Erythroblast (primary cell): ENCODE measurements at regions not wholly inside any gene's neighbourhood (a gene's known extent, or its start where the extent isn't known, plus 50 kb on each side); places are given as distances from the start of the nearest gene placed in this dataset.

ENCODE experiments used
- DNase-seq, 2 experiments: peaks; one replicate each; lab custom pipeline; 2025; lab: John Stamatoyannopoulos, UW
- GATA1 ChIP-seq: IDR thresholded peaks from 2 replicates; pipeline ENCODE4 v1.6.1; 2011; ENCODE audit warnings: low read depth, mild to moderate bottlenecking, control low read depth, low read length, moderate library complexity
- POLR2A ChIP-seq: IDR thresholded peaks from 2 replicates; pipeline ENCODE4 v1.6.1; 2011; ENCODE audit warnings: mild to moderate bottlenecking, low read length

DNA sequence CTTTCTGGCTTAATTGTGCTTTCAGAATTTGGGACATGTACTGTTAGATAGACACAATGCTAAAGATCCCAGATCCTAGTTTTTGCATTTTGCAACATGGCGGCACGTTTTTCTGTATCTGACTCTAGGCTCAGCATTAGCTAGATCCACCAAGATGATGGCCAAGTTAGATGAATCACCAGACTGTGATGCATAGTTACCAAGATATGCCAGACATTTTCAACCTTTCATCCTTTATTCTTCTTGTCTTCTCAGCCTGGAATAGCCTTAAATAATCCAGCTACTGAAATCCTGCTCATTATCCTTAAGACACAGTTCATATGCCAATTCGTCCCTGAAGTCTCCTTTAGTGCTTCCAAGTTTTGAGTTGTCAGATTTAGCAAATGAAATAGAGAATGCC lies 144.9 kb upstream of the CRY1 start:
- DNase-seq, result no peak
- TF ChIP-seq POLR2A (no peak), GATA1 (no peak)

DNA sequence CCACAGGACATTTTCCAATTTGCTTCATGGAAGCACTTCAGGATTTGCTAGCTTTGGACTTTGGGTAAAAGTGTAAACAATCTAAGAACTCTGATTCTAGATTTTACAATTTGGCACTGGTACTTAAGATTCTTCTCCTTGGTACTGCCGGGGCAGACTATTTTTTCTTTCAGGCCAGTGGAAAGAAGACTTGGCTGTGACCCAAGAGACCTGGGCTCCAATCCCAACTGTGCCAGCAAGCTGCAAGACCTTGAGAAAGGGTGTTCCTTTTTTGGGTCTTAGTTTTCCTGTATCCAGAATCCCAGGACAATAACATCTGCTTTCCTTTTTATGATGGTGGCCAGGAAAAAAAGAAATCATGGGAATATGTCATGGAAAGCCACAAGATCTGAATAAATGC lies 148.1 kb upstream of the CRY1 start:
- TF ChIP-seq POLR2A (no peak), GATA1 (no peak)
- DNase-seq, result no peak

DNA sequence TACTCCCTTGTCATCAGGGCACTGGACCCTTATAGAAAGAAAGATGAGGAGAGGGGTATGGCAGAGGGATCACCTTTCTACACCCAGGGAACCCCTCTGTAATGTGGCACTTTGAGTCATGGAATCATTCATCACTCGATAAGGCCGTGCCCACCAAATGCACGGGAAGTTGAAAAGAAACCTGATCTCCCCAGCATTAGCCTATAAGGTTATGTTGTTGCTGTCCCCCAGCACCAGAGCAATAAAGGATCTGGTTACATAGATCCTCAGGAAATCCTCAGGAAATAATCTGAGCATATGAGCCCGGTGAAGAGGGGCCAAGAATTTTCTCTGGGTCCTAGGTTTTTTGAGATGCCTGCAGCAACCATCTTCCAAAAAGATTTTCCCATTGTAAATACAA lies 148.8 kb upstream of the CRY1 start:
- no peak for TF ChIP-seq POLR2A
- no peak for TF ChIP-seq GATA1
- no peak for DNase-seq

DNA sequence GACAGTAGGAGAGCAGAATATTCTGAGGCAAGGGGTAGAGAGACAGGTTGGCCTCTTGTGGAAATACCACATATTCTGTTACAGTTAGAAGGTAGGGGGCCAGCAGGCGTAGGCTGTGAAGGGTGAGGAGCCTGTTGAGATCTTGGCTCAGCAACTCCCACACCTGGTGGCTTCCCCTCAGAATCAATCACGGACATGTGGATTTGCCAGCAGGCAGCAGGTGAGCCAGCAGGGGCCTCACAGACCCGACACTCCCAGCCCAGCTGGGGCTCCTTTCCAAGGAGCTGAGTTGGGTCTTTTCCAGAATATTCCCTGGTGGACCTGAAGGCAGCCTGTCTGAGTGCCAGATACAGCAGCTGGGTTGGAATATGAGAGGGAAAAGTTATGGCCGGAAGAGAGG lies 150.0 kb upstream of the CRY1 start:
- DNase-seq, result no peak

DNA sequence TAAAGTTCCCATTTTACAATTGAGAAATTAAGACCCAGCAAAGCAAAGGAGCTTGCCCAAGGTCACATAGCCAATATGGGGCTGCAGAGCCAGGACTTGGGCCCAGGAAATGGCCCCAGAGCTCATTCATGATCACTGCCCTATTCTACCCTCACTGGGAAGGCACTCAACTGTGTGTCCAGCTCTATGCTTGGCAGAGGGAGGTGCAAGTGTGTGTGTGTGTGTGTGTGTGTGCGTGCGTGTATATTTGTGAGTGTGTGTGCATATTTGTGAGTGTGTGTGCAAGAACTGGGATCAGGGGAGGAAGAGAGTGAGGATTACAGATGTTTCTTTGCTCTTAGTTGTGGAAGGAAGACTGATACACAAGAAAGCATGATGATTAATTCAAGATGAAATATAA lies 151.2 kb upstream of the CRY1 start:
- TF ChIP-seq POLR2A (no peak), GATA1 (no peak)
- DNase-seq, result no peak

More for the DNA sequence above, 150.0 kb upstream of the CRY1 start:
- TF ChIP-seq GATA1, result no peak

DNA sequence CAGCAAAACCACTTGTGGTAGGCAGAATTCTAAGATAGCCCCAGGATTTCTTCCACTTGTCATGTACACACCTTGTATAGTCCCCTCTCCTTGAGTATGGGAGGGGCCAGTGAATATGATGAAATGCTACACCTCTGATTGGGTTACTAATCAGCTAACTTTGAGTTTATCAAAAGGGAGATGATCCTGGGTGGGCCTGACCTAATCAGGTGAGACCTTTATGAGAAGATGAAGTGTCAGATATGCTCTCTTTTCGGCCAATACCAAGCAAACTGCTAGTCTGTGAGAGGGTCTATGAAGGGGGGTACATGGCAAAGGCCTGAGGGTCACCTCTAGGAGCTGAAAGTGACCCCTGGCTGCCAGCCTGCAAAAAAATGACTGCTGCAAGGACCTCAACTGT lies 154.3 kb upstream of the CRY1 start:
- no peak for TF ChIP-seq GATA1
- TF ChIP-seq POLR2A, result no peak
- no peak for DNase-seq

DNA sequence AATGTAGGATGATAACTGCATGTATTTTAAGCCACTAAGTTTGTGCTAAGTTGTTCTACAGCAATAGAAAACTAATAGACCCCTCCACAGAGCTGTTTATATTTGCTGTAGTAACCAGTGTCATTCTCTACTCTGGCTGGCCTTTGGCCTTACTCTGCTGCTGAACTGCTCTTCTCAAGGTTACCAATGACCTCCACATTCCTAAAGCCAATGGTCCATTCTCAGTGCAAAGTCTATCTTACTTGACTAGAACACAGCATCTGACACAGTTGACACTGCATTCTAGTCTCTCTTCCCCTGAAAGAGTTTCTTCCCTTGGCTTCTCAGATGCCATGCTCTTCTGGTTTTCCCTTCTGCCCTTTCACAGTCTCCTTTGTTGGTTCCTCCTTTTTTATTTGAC lies 154.8 kb upstream of the CRY1 start:
- DNase-seq, result no peak
- TF ChIP-seq POLR2A, result no peak
- no peak for TF ChIP-seq GATA1

DNA sequence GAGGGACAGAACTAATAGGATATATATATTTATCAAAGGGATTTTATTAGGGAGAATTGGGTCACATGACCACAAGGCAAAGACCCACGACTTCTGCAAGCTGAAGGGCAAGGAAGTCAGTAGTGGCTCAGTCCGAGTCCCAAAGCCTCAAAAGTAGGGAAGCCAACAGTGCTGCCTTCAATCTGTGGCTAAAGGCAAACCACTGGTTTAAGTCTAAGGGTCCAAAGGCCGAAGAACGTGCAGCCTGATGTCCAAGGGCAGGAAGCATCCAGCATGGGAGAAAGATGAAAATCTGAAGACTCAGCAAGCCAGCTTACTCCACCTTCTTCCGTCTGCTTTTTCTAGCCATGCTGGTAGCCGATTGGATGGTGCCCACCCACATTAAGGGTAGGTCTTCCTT lies 157.9 kb upstream of the CRY1 start:
- TF ChIP-seq GATA1 (no peak), POLR2A (no peak)
- DNase-seq, result no peak

DNA sequence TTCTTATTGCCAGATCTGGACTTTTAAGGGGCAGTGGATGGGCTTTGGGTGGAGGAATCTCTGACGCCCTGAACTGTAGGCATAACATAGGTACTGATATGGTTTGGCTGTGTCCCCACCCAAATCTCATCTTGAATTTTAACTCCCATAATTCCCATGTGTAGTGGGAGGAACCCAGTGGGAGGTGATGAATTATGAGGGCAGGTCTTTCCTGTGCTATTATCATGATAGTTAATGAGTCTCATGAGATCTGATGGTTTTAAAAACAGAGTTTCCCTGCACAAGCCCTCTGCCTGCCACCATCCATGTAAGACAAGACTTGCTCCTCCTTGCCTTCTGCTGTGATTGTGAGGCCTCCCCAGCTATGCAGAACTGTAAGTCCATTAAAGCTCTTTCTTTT lies 160.0 kb upstream of the CRY1 start:
- TF ChIP-seq GATA1 (no peak), POLR2A (no peak)
- DNase-seq, result no peak

DNA sequence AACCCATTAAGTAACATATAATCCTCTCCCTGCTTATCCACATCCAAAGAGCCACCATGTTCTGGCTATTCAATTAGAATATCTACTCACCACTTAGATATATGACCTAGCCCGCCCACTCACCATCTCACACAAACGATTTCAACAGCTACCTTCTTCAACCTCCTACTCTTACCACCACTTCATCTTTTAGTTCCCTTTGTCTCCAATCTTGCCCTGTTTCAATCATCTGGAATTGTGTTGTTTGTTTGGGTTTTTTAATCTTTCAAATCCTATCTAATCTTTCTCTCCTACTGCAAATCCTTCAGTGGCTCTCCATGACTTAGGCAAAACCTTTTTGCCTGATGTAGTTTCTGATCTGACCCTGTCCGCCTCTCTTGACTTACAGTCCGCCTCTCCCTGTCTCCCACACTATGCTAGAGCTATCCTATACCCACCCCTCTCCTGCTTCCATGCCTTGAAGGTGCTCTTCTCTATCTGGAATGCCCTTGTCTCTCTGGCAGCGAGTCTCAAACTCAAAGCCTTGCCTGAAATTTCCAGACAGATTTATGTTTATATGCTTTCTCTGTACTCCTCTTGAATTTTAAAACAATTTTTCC lies 161.0 kb upstream of the CRY1 start:
- no peak for DNase-seq
- no peak for TF ChIP-seq POLR2A
- TF ChIP-seq GATA1, result no peak

DNA sequence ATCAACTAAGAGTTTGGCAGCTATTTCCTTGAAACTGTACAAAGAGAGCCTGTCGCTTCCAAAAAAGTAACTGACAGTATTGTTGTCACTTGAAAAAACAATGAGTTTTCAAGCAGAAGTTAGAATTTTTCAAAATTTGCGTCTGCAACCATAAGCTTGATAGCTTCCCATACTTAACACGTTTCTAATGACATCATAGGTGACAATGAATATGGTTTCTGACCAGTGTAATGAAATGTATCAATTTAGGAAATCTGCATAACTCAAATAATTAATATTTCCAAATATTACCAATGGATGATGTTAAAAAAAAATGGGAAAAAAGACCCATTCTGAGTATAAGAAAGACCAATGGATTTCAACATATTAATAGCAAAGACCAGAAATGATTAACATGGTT lies 165.4 kb upstream of the CRY1 start:
- no peak for TF ChIP-seq GATA1
- no peak for TF ChIP-seq POLR2A
- no peak for DNase-seq

DNA sequence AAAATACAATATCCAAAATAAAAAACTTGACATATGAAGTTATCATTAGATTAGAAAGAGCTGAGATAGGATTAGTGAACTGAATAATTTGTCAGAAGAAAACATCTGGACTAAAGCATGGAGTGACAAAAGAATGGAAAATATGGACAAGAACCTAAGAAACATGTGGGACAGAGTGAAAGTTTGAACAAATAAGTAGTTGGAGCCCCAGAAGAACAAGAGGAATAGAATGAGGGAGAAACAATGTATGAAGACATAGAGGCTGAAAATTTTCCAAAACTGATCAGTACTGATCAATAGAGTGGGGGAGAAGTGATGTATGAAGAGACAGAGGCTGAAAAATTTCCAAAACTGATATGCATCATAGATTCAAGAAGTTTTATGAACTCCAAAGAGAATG lies 170.6 kb upstream of the CRY1 start:
- no peak for DNase-seq

DNA sequence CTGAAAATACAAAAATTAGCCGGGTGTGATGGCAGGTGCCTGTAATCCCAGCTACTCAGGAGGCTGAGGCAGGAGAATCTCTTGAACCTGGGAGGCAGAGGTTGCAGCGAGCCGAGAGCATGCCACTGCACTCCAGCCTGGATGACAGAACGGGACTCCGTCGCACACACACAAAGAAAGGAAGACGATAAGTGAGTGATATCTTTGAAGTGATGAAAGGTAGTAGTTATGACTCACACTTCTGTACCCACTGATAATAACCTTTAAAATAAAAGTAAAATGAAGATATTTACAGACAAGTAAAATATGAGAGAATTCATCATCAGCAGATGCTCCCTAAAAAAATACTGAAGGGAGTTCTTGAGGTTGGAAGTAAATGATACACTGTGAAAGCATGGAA lies 171.3 kb upstream of the CRY1 start:
- TF ChIP-seq GATA1, result no peak
- TF ChIP-seq POLR2A, result no peak
- DNase-seq, result no peak

More for the DNA sequence above, 170.6 kb upstream of the CRY1 start:
- TF ChIP-seq POLR2A, result no peak
- TF ChIP-seq GATA1, result no peak

DNA sequence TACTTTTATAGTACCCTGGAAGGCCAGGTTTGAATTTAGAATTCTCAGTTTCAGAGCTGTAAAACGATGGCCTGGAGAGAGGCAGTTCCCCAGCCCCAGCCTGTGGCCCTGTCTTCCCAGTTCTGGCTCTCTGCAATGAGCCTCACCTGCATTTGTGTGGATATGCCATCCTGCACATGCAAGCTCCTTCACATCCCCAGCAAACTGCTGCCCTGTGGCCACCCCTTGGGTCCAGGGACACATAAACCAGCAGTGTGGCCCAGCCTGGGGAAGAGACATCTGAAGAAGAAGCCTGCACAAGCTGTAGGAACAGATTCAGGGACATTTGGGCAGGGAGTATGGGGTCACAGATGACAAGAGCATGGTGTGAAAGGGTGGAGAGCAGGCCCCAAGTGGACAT lies 174.3 kb upstream of the CRY1 start:
- TF ChIP-seq POLR2A (no peak), GATA1 (no peak)
- no peak for DNase-seq

DNA sequence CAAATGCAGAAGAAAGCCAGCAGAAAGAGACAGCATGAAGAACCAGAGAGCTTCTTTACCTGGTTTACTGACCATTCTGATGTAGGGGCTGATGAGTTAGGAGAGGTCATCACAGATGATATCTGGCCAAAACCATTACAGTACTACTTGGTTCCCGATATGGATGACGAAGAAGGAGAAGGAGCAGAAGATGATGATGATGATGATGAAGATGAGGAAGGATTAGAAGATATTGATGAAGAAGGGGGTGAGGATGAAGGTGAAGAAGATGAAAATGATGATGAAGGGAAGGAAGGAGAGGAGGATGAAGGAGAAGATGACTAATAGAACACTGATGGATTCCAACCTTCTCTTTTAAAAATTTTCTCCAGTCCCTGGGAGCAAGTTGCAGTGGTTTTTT lies 178.2 kb upstream of the CRY1 start:
- no peak for TF ChIP-seq POLR2A
- no peak for TF ChIP-seq GATA1

More for the DNA sequence above, 178.2 kb upstream of the CRY1 start:
- no peak for DNase-seq
